Activated naive CD4-positive, alpha-beta T cell treated with anti-CD3 and anti-CD28 coated beads, Interleukin-2, amount 50 U/mL, for 72 hours (primary cell): ENCODE measurements at regions not wholly inside any gene's neighbourhood (a gene's known extent, or its start where the extent isn't known, plus 50 kb on each side); places are given as distances from the start of the nearest gene placed in this dataset.

Experiments used
- ATAC-seq, 2 donors: fragments of 150-1000 bp; cut with Tn5 transposase; 2 replicates each; pipeline ENCODE4 v1.10.0; 2021; ENCODE audit warnings: mild to moderate bottlenecking in 2 of 2, moderate library complexity in 2 of 2
- DNase-seq, 2 donors: peaks; one replicate each; pipeline ENCODE4 v3.0.0; 2021 to 2022; ENCODE audit warnings: low spot score in 2 of 2
- H3K27ac Mint-ChIP-seq, 2 donors: one replicate each; pipeline ENCODE4 v1.8.0; 2022; ENCODE audit warnings: mild to moderate bottlenecking in 2 of 2, mixed read lengths in 2 of 2
- H3K36me3 Mint-ChIP-seq, 2 donors: one replicate each; pipeline ENCODE4 v1.8.0; 2022; ENCODE audit warnings: mixed read lengths in 2 of 2
- H3K9me3 Mint-ChIP-seq, 2 donors: one replicate each; pipeline ENCODE4 v1.8.0; 2022; ENCODE audit warnings: mixed read lengths in 2 of 2

DNA sequence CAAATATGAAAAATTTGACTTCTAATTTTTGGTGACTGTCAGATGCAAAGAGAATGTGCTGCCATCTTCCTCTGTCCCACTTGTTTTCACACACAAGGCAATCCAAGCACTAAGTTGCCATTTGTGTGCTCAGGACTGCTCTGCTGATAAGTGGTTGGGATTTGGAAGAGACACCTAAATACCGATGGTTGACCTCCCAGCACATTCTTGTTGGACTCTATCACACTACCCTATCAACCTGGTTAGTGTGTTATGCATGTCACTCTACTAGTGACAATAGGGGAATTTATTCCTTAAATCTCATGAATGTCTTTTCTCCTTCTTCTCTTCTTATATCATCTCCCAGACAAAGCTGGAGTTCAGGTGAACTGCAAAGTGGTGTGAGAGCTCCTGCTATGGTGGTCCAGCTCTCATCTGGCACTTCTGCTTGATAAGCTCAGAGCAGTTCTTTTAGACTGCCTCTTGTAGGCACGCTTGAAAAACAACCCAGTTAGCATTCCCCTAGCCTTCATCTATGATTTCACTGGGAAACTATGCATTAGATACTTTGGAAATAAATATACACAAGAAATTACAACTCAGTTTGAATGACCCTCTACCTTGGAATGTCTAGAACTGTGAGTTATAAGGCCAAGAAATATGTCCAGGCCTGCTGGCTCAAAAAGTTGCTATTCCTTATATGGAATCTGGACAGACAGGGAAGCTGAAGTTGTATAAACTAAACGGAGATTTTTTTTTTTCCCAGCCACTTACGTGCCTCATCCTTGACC is 404.8 kb downstream of the MEIS1 start:
- Mint-ChIP-seq H3K27ac (no peak overlapping the region), H3K36me3 (no peaks in the 10 kb centered on the region), H3K9me3 (peaks cover 10 to 17% of the 10 kb centered on the region in 2 donors)
- no peak for DNase-seq
- ATAC-seq, result no peak

DNA sequence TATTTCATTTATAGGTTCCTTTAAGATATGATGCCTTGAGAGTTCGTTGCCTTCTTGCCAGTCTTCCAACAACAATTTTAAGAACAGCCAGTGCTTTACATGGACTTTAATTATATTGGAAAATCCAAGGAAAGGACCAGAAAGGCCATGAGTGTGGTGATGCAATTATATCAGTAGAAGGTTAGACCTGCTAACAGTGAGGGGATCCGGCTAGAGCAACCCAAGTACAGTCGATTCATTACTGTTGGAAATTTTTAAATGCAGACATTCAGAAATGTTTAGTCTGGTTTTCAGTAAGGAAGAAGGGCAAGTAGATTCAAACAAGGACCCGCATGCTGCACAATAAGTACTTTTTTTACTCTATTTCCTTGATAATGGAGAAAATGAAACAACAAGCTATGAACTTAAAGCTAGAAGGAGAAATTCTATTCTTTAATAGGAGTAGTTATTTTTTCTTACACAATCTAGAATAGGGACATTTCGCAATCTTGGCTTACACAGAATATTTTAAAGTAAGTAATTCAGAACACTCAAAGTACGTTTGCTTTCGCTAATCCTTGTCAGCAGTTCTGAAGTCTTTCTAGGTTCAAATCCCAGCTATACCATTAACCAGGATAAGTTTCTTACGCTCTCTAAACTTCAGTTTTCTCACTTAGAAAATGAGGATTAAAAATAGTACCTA is 405.5 kb downstream of the MEIS1 start:
- no peak for ATAC-seq
- Mint-ChIP-seq H3K9me3 (peaks cover 10 to 17% of the 10 kb centered on the region in 2 donors), H3K36me3 (no peaks in the 10 kb centered on the region), H3K27ac (no peak overlapping the region)
- DNase-seq, result no peak

DNA sequence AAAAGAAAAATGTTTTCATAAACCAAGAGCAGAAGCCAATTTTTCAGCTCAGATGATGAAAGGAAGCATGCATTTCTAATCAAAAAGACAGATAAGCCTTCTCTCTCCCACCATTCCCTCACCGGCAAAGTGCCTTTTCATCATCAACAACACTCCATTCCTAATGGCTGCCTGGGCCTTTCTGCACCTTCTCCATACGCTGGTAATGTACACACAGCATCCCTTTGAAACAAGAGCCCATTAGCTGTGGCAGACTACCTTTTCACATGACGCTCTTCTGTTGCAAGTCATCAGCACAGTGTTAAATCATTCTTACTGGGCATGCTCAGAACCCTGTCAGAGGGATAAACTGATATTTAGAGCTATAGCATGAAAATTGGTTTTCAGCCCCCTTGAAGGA is 408.9 kb downstream of the MEIS1 start:
- Mint-ChIP-seq H3K27ac (no peak overlapping the region), H3K36me3 (no peaks in the 10 kb centered on the region), H3K9me3 (peaks cover 0 to 8% of the 10 kb centered on the region in 2 donors)
- DNase-seq, result no peak
- no peak for ATAC-seq

DNA sequence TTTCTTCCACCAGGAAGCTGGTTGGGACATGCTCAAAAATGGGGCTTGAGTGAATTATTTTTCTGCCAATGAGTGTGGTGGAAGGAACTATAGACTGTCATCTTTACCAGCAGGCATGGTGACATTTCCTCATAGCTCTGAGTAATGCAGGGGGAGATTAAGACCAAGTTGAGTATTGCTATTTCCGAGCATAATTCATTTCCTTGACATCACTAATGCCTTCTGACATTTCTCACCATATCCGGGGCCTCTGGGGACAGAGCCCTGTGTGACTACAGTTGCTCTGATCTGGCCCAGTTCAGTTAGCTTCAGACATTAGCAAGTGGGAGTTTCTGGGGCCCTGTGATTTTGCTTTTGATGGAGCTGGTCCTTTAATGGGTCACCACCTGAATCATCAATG is 410.4 kb downstream of the MEIS1 start:
- no peak for ATAC-seq
- DNase-seq, result no peak
- no peaks in the 10 kb centered on the region for H3K36me3 Mint-ChIP-seq
- peaks cover 0 to 12% of the 10 kb centered on the region in 2 donors for H3K9me3 Mint-ChIP-seq
- no peak overlapping the region for H3K27ac Mint-ChIP-seq

DNA sequence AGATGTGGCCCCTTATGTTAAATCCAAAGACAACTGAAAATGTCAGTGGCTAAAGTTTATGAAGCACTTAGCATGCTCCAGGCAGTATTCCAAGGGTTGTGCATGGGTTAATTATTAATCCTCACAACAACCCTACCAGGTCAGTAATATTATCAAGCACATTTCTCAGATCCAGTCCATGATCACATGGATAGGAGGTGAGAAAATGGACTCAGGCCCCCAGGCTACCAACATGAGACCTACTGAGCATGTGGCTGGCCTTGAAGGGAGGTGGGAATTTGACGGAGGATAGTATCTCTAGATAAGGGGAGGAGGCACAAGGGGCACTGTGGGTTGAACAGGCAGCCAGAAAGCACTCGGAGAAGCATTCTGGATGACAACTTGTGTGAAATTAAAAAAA is 412.0 kb downstream of the MEIS1 start:
- no peak for DNase-seq
- H3K36me3 Mint-ChIP-seq, result no peaks in the 10 kb centered on the region
- no peak for ATAC-seq

DNA sequence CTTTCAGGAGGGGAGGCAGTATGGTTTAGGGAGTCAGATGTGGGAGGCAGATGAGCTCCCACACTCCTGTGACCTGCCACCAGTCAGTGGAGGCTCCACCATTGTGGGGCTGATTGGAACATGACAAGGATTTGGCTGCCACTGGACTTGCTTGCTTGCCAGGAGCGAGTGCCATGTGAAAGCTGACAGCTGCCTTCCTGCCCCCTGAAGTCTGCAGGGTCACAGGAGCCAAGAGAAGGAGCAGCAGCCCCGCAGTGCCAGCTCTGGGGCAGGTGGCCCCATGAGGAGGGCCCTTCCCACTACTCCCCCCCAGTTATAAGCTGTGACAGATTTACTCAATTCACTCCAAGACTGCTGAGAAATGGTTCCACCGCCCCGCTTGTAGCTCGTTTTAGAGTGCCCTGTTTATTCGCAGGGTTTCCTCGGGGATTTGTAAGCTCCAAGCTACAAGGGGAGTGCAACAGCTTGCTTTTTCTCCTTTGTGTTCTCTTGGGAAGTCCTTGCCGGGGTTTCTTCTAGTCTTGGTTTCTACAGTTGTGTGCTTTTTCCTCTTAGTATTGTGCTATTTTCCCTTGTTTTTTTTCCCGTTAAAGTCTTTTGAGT is 414.3 kb downstream of the MEIS1 start:
- peaks cover 0 to 4% of the 10 kb centered on the region in 2 donors for H3K9me3 Mint-ChIP-seq
- no peak for DNase-seq
- no peak for ATAC-seq
- no peaks in the 10 kb centered on the region for H3K36me3 Mint-ChIP-seq
- H3K27ac Mint-ChIP-seq, result no peak overlapping the region

More for the DNA sequence above, 412.0 kb downstream of the MEIS1 start:
- Mint-ChIP-seq H3K9me3 (peaks cover 0 to 7% of the 10 kb centered on the region in 2 donors), H3K27ac (no peak overlapping the region)

DNA sequence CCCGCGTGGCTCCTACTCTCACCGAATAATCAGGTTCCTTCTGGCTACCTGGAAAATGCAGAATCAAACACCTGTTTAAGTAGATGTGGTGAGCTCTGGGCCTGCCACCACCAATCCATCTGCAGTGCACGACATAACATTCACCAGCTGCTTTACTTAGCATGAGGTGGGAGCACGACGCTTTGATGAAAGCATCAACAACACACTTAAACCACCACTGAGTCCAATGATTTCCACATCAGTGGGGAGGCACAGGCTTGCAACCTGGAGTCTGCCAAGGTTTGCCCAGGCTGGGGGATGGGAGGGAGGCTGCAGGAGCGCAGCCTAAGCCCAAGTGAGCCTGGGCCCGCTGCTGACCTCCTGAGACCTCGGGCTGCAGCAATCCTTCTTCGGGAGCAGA is 415.5 kb downstream of the MEIS1 start:
- Mint-ChIP-seq H3K36me3 (no peaks in the 10 kb centered on the region), H3K27ac (no peak overlapping the region), H3K9me3 (peaks cover 0 to 4% of the 10 kb centered on the region in 2 donors)
- DNase-seq (no peak), ATAC-seq (no peak)

DNA sequence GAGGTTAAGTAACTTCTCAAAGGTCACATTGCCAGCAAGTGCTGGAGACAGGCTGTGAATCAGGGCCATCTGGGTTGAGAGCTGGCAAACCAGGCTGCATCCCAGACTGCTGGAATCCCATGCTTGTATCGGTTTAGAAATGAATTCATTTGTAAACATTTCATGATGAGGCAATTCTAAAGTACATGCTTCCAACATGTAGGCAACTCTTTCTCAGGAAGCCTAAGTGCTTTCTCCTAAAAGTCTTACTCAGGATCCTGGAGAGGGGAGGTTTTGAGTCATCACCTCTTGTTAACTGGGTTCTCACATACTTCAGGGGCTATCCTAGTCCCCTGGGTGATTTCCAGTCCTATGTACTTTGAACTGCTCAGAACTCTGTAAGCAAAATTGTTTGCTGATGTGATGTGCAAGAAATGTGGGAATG is 416.5 kb downstream of the MEIS1 start:
- peaks cover 0 to 10% of the 10 kb centered on the region in 2 donors for H3K9me3 Mint-ChIP-seq
- H3K27ac Mint-ChIP-seq, result no peak overlapping the region
- DNase-seq (no peak), ATAC-seq (no peak)
- no peaks in the 10 kb centered on the region for H3K36me3 Mint-ChIP-seq

DNA sequence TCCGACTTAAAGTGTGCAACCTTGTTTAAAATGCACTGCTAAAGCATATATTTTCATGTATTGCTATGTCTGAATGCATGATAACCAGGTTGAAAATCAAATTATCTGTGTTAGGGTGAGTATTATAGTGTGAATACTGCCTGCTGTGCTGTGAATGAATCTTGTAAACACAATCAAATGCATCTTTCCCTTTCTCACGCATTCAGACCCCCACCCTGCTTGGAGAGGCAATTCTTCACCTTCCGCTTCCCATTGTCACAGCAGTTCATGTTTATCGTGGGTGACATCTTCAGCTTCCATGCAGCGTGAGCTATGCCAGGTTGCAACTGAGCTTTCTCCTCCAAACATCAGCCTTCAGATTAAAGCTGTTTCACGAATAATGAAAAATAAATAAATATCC is 418.0 kb downstream of the MEIS1 start:
- Mint-ChIP-seq H3K9me3 (peaks cover 3 to 16% of the 10 kb centered on the region in 2 donors), H3K36me3 (no peaks in the 10 kb centered on the region), H3K27ac (no peak overlapping the region)
- DNase-seq, result no peak
- ATAC-seq, result no peak

DNA sequence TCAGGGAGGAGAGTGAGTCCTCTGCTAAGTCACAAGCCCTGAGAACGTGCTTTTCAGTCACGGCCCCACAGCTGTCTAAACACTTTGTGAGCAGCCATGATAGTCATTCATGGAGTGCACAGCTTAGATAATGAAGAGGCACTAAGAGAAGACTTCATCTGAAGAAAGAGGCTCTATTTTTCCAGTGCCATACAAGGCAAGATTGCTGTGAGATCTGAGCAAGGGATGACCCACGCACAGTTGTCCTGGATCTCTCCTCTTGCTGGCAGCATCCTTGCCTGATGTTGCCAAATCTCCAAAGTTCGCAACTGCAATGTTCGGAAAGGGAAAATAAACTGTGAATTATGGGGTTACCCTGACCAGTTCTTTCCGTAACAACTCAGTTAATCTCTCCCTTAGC is 418.7 kb downstream of the MEIS1 start:
- H3K36me3 Mint-ChIP-seq, result no peaks in the 10 kb centered on the region
- DNase-seq, result no peak
- ATAC-seq, result no peak
- H3K9me3 Mint-ChIP-seq, result peaks cover 3 to 17% of the 10 kb centered on the region in 2 donors
- no peak overlapping the region for H3K27ac Mint-ChIP-seq

DNA sequence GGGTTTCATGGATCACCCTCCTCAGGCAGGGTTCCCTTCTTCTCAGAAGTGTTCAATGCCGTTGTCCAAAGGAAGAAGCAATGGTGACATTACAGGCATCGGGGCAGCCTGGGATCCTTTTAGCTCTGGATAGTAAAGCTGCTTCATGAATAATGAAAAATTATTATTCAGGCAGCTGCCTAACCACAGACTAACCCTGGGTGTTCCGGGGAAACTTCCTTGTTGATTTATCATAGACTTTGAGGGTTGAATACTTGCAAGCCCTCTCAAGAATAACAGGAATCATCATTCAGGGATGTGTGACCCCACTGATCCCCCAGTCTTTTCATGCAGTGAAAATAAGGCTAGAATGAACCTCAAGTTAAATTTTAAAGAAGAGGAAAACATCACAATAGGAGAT is 419.4 kb downstream of the MEIS1 start:
- Mint-ChIP-seq H3K36me3 (no peaks in the 10 kb centered on the region), H3K9me3 (peaks cover 3 to 17% of the 10 kb centered on the region in 2 donors), H3K27ac (no peak overlapping the region)
- DNase-seq (no peak), ATAC-seq (no peak)

DNA sequence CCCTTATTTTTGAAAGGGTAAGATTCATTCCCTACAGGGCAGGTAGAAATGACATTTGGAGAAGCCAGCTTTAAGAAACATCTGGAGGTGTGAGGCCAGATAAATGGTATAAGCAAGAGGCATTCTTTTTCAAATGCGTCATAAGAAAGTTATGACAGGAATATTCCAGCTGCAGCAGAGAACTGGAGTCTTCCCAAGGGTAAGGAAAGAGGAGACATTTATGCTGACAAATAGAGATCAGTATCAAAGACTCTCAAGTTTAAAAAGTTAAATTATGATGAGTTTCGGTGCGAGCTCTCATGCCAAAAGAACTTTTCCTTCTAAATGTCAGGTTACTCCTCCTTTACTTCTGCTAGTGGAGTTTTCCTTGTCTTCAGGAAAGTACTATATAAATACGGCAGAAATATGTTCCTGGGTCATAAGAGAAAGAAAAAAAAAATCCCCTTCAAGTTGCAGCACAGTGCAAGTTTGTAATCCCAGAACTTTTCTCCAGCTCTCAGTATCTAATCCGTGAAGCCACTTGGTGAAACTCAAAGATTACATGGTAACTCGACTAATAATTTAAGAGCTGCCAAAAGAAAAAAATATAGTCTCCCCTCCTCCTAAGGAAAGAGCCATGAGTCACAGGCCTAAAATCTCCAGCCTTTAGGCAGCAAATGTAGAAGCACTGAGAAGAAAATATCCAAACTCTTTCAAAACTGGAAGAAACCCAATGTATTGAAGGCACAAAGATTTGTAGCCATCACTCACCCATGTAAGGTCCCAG is 428.1 kb downstream of the MEIS1 start:
- Mint-ChIP-seq H3K27ac (no peak overlapping the region), H3K36me3 (no peaks in the 10 kb centered on the region), H3K9me3 (peaks cover 2 to 6% of the 10 kb centered on the region in 2 donors)
- ATAC-seq, result no peak
- DNase-seq, result no peak

DNA sequence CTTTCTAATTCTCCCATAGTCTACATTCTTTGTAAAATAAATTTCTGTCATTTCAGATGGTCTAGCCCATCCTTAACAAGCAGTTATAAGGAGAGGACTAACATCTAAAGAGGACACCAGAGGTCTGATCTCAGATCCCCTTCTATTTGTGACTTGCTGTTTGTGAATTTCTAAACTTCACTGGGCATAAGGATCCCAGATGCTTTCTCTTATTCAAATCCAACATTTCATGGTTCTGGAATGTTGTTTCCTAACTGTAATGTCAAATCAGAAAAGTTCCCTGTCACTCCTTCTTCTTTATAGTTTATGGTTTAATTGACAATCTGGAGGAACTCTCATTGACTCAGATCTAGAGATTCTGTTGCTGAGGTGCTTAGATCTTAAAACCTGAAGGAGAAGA is 430.2 kb downstream of the MEIS1 start:
- no peak overlapping the region for H3K27ac Mint-ChIP-seq
- DNase-seq, result no peak
- peaks cover 9 to 15% of the 10 kb centered on the region in 2 donors for H3K9me3 Mint-ChIP-seq
- H3K36me3 Mint-ChIP-seq, result no peaks in the 10 kb centered on the region
- no peak for ATAC-seq

DNA sequence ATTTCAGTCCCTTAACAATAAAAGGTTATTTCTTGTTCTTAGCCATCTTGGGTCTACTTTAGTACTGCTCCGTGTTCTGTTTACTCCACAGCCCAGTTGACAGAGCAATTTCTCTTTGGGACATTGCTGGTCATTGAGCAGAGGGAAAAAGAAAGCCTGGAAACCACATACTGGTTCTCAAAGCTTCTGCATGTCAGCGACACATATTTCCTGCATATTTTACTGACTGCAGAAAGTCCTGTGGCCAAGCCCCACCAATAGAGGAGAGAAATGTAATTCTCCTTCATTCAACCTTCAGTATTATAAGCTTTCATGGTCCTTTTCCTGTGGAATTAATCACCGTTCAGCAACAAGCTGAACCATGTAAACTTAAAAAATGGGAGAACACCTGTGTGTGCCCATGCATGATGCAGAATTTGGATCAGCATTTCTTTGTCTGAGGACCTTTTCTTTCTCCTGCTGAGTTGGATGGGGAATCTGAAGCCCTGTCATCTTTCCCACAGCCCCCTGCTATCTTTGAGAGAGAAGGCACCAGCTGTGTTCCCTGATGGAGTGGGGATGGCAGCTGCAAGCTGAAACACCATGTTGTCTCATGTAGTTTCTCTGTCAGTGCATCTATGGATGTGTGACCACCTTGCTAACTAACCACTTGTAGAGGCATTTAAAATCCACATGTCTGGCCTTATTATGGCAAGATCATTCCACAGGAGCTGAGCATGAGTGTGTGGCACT is 431.6 kb downstream of the MEIS1 start:
- Mint-ChIP-seq H3K27ac (no peak overlapping the region), H3K36me3 (no peaks in the 10 kb centered on the region), H3K9me3 (peaks cover 11 to 15% of the 10 kb centered on the region in 2 donors)
- no peak for ATAC-seq
- no peak for DNase-seq

DNA sequence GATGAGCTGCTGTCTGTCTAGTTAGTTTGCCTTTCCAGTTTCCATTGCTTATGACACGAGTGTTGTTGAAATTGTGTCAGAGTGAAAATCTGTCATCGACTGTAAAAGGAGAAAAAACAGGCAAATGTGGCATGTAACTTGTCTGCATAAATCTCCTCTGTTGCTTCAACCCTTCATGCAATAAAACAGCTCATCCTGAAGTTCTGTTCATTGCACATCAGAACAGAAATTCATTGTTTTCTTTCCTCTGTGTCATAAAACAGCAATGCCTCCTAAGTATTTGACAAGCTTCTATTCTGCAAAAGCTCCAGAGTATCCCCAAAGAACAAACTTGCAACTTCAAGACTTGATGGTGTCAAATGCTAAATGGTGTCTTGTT is 432.1 kb downstream of the MEIS1 start:
- no peak for DNase-seq
- no peak for ATAC-seq
- no peaks in the 10 kb centered on the region for H3K36me3 Mint-ChIP-seq
- H3K9me3 Mint-ChIP-seq, result peaks cover 11 to 15% of the 10 kb centered on the region in 2 donors
- H3K27ac Mint-ChIP-seq, result no peak overlapping the region

DNA sequence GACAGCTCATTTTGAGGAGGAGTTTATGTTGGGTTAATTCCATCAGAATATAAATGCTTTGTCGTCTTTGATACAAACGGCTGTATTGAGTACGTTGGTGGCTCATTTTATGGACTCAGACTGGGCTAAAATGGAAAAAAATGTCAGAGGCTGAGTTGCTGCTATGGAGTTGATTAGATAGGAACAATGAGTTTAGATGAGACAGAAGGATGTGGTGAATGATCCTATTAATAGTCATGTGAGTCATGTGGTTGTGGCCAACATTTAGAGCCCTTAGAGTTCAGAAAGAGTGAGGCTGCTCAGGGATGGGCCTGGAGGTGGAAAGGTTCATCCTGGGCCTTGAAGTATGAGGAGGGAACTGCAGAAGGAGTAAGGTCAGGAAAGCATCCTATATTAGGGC is 434.2 kb downstream of the MEIS1 start:
- H3K27ac Mint-ChIP-seq, result no peak overlapping the region
- DNase-seq, result no peak
- peaks cover 14 to 15% of the 10 kb centered on the region in 2 donors for H3K9me3 Mint-ChIP-seq
- ATAC-seq, result no peak
- no peaks in the 10 kb centered on the region for H3K36me3 Mint-ChIP-seq
